ENCODE measurements at regions not wholly inside any gene's neighbourhood (a gene's known extent, or its start where the extent isn't known, plus 50 kb on each side); places are given as distances from the start of the nearest gene placed in this dataset.

GRCh38 chr9:129328355-129329042 lies 150.4 kb upstream of the IER5L start:
- intact Hi-C loops (cut with DNase I) = no loop called here
- WGBS, 2 donors = 53 to 85% methylated on average over 13 of the region's 13 CpGs
- TF ChIP-seq POLR2AphosphoS5 (IDR thresholded peaks at IDR 0.05) (no peak), CTCF (IDR thresholded peaks at IDR 0.05) (no peak), POLR2A (IDR thresholded peaks at IDR 0.05) (no peak), EP300 (IDR thresholded peaks at IDR 0.05) (no peak)
- H3K4me1 ChIP-seq = peaks cover 0 to 11% (median under 1%) of the 10 kb centered on the region in 4 donors
- no peaks in the 10 kb centered on the region for H3K36me3 ChIP-seq
- DNase-seq = peak; percentile 58
- peak overlapping the region in 3 of 4 donors; percentile 19 to 40 (median 36) for H3K27ac ChIP-seq
- no peaks in the 10 kb centered on the region for H3K27me3 ChIP-seq
- H3K9me3 ChIP-seq = peaks cover 0 to 3% (median 0%) of the 10 kb centered on the region in 4 donors
- no peak overlapping the region for H3K4me3 ChIP-seq

GRCh38 chr9:129327552-129328328 lies 149.7 kb upstream of the IER5L start:
- H3K27ac ChIP-seq = peak overlapping the region in 2 of 4 donors; percentile 36 to 40
- no peaks in the 10 kb centered on the region for H3K27me3 ChIP-seq
- no peaks in the 10 kb centered on the region for H3K36me3 ChIP-seq
- peaks cover 0 to 8% (median 0%) of the 10 kb centered on the region in 4 donors for H3K4me1 ChIP-seq
- TF ChIP-seq EP300 (IDR thresholded peaks at IDR 0.05) (no peak), POLR2A (IDR thresholded peaks at IDR 0.05) (no peak), POLR2AphosphoS5 (IDR thresholded peaks at IDR 0.05) (no peak), CTCF (IDR thresholded peaks at IDR 0.05) (no peak)
- peaks cover 0 to 3% (median 0%) of the 10 kb centered on the region in 4 donors for H3K9me3 ChIP-seq
- WGBS, 2 donors = 76 to 83% methylated on average over 9 of the region's 9 CpGs
- H3K4me3 ChIP-seq = no peak overlapping the region
- intact Hi-C loops (cut with DNase I) = no loop called here
- DNase-seq = peak; percentile 55

- intact Hi-C loops (cut with DNase I) = no loop called here
- Histone ChIP-seq H3K9me3 (peaks cover 0 to 3% (median 0%) of the 10 kb centered on the region in 4 donors), H3K4me3 (no peak overlapping the region), H3K27me3 (no peaks in the 10 kb centered on the region), H3K27ac (no peak overlapping the region), H3K36me3 (no peaks in the 10 kb centered on the region), H3K4me1 (peaks cover 0 to 10% (median 3%) of the 10 kb centered on the region in 4 donors)
- 91 to 93% methylated on average over 13 of the region's 13 CpGs for WGBS, 2 donors
- DNase-seq = no peak
- no peak for TF ChIP-seq EP300 (IDR thresholded peaks at IDR 0.05)
- no peak for TF ChIP-seq POLR2A (IDR thresholded peaks at IDR 0.05)
- no peak for TF ChIP-seq CTCF (IDR thresholded peaks at IDR 0.05)
- no peak for TF ChIP-seq POLR2AphosphoS5 (IDR thresholded peaks at IDR 0.05)
Observed at GRCh38 chr9:129326061-129327005, 148.3 kb upstream of the IER5L start.

GRCh38 chr9:129324808-129325502 lies 146.9 kb upstream of the IER5L start:
- Histone ChIP-seq H3K27ac (no peak overlapping the region), H3K4me1 (peaks cover 0 to 24% (median 14%) of the 10 kb centered on the region in 4 donors), H3K36me3 (no peaks in the 10 kb centered on the region), H3K27me3 (no peaks in the 10 kb centered on the region), H3K4me3 (no peak overlapping the region), H3K9me3 (no peaks in the 10 kb centered on the region)
- no peak for TF ChIP-seq POLR2A (IDR thresholded peaks at IDR 0.05)
- TF ChIP-seq EP300 (IDR thresholded peaks at IDR 0.05) = no peak
- TF ChIP-seq CTCF (IDR thresholded peaks at IDR 0.05) = no peak
- DNase-seq = peak; percentile 57
- intact Hi-C loops (cut with DNase I) = loop anchor here (5.0 kb wide), 3 partner anchors 157 to 287 kb away; no protein-coding TSS in a partner anchor
- WGBS, 2 donors = 90 to 92% methylated on average over 7 of the region's 7 CpGs
